GM12878 (cell line): ENCODE measurements at regions not wholly inside any gene's neighbourhood (a gene's known extent, or its start where the extent isn't known, plus 50 kb on each side); places are given as distances from the start of the nearest gene placed in this dataset.

Experiments used
- ATAC-seq: fragments of 200-7000 bp; cut with Tn5 transposase; 3 replicates; pipeline ENCODE4 v1.9.1; 2020; ENCODE audit warnings: mild to moderate bottlenecking, moderate library complexity
- BruUV-seq: library from RNA; stranded (reverse); fragments of 400-500 nt; replicated peaks from 2 replicates; lab custom pipeline; 2021; lab: Mats Ljungman, UMichigan
- CTCF ChIA-PET: fragments of 300-600 bp; sonication (Branson Sonifier 250); formaldehyde crosslinking; extraction: SDS; loops from one replicate; lab custom pipeline; 2021; ENCODE audit warnings: inconsistent platforms; lab: Yijun Ruan, JAX
- POLR2A ChIA-PET: fragments of 350-600 bp; formaldehyde crosslinking; extraction: SDS; loops from one replicate; lab custom pipeline; 2021; ENCODE audit warnings: inconsistent platforms; lab: Charles Lee
- RAD21 ChIA-PET: fragments of 300-600 bp; sonication (Branson Sonifier 250); formaldehyde crosslinking; loops from one replicate; lab custom pipeline; 2023; ENCODE audit warnings: antibody characterized with exemption; ENCODE audit not compliant: unreplicated experiment; lab: Charles Lee
- SMC1A ChIA-PET: fragments of 300-600 bp; sonication (Branson Sonifier 250); formaldehyde crosslinking; loops from one replicate; lab custom pipeline; 2023; ENCODE audit not compliant: unreplicated experiment, uncharacterized antibody; lab: Charles Lee
- DNase-seq: peaks from one replicate; pipeline ENCODE4 v3.0.0-alpha.2; 2011; ENCODE audit warnings: low read depth, low spot score
- FAIRE-seq: peaks from 3 replicates; lab custom pipeline; 2011; peaks lifted over from hg19 to GRCh38; lab: Jason Lieb, UNC
- H2AFZ ChIP-seq: 2 replicates; pipeline ENCODE4 v1.6.0; 2011; ENCODE audit warnings: low read depth, low read length, control low read depth; ENCODE audit not compliant: control insufficient read depth
- H3K27ac ChIP-seq: 2 replicates; pipeline ENCODE4 v1.5.1; 2011; ENCODE audit warnings: control low read depth; ENCODE audit not compliant: control insufficient read depth, insufficient read depth
- H3K27me3 ChIP-seq, 2 experiments: replicated peaks in 1 of 2; 2 replicates each; pipeline versions ENCODE4 v1.6.0 to v1.6.1; 2011; ENCODE audit warnings: low read length in 1 of 2; ENCODE audit not compliant: control insufficient read depth in 2 of 2, insufficient read depth in 2 of 2
- H3K36me3 ChIP-seq, 2 experiments: 2 replicates each; pipeline ENCODE4 v1.5.1; 2011; ENCODE audit warnings: low read length in 1 of 2; ENCODE audit not compliant: control insufficient read depth in 2 of 2, insufficient read depth in 2 of 2
- H3K4me1 ChIP-seq: 2 replicates; pipeline ENCODE4 v1.6.1; 2011; ENCODE audit warnings: mild to moderate bottlenecking, low read length, moderate library complexity, mixed read lengths; ENCODE audit not compliant: control insufficient read depth, insufficient read depth
- H3K4me2 ChIP-seq: 2 replicates; pipeline ENCODE4 v1.6.0; 2011; ENCODE audit warnings: control low read depth; ENCODE audit not compliant: control insufficient read depth, insufficient read depth
- H3K4me3 ChIP-seq: fragments of 200-600 bp; sonication (generic); 2 replicates; pipeline ENCODE4 v1.5.1; 2016
- H3K79me2 ChIP-seq: 2 replicates; pipeline ENCODE4 v1.6.0; 2011; ENCODE audit warnings: low read length; ENCODE audit not compliant: control insufficient read depth, insufficient read depth
- H3K9ac ChIP-seq: 2 replicates; pipeline ENCODE4 v1.8.0; 2011; ENCODE audit warnings: low read length, control low read depth, mixed read lengths; ENCODE audit not compliant: control insufficient read depth, insufficient read depth
- H3K9me3 ChIP-seq: replicated peaks from 3 replicates; pipeline ENCODE4 v1.5.1; 2011; ENCODE audit warnings: mild to moderate bottlenecking, low read length; ENCODE audit not compliant: control insufficient read depth, insufficient read depth
- H4K20me1 ChIP-seq: 2 replicates; pipeline ENCODE4 v1.6.0; 2011; ENCODE audit not compliant: control insufficient read depth, insufficient read depth
- BACH1 ChIP-seq: fragments of 450-650 bp; IDR thresholded peaks from 2 replicates; pipeline ENCODE4 v1.6.1; 2017; ENCODE audit warnings: mild to moderate bottlenecking, borderline replicate concordance
- CBFB ChIP-seq: IDR thresholded peaks from 2 replicates; pipeline ENCODE4 v1.6.1; 2016; ENCODE audit warnings: antibody characterized with exemption, low read depth
- CREM ChIP-seq: IDR thresholded peaks from 2 replicates; pipeline ENCODE4 v1.6.1; 2014; ENCODE audit warnings: antibody characterized with exemption, low read depth
- HDAC2 ChIP-seq: fragments of 200-600 bp; sonication (generic); IDR thresholded peaks from 2 replicates; pipeline ENCODE4 v1.6.1; 2017
- IRF3 ChIP-seq: fragments of 450-650 bp; IDR thresholded peaks from 2 replicates; pipeline ENCODE4 v1.6.1; 2014; ENCODE audit warnings: mild to moderate bottlenecking
- MAX ChIP-seq: IDR thresholded peaks from 2 replicates; pipeline ENCODE4 v1.6.1; 2012; ENCODE audit warnings: low read depth, low read length, improper control_type of control experiment
- NFXL1 ChIP-seq: fragments of 450-650 bp; IDR thresholded peaks from 2 replicates; pipeline ENCODE4 v1.6.1; 2017; ENCODE audit warnings: antibody characterized with exemption, mild to moderate bottlenecking, borderline replicate concordance
- NFYA ChIP-seq: IDR thresholded peaks from 2 replicates; pipeline ENCODE4 v1.6.1; 2011; ENCODE audit warnings: low read depth, mild to moderate bottlenecking, low read length, improper control_type of control experiment, borderline replicate concordance
- SIX5 ChIP-seq: IDR thresholded peaks from 2 replicates; pipeline ENCODE4 v1.6.1; 2011; ENCODE audit warnings: mild to moderate bottlenecking, low read depth, low read length, moderate library complexity; ENCODE audit not compliant: severe bottlenecking
- SMAD1 ChIP-seq: fragments of 450-650 bp; IDR thresholded peaks from 2 replicates; pipeline ENCODE4 v1.6.1; 2018; ENCODE audit warnings: mild to moderate bottlenecking, low read depth; ENCODE audit not compliant: partially characterized antibody
- SREBF1 ChIP-seq: IDR thresholded peaks from 2 replicates; pipeline ENCODE4 v1.6.1; 2012; ENCODE audit warnings: mild to moderate bottlenecking, low read length
- TAF1 ChIP-seq: IDR thresholded peaks from 2 replicates; pipeline ENCODE4 v1.6.1; 2011; ENCODE audit warnings: mild to moderate bottlenecking, low read depth, low read length, borderline replicate concordance
- TARDBP ChIP-seq: IDR thresholded peaks from 2 replicates; pipeline ENCODE4 v1.6.1; 2016; ENCODE audit warnings: borderline replicate concordance
- ZNF274 ChIP-seq: IDR thresholded peaks from one replicate; pipeline ENCODE4 v1.8.0; 2011; ENCODE audit not compliant: insufficient read length, insufficient read depth
- WGBS: methylation state at CpG from one replicate; pipeline ENCODE4 v1.1.6; 2016; ENCODE audit warnings: low lambda C conversion rate; ENCODE audit not compliant: insufficient replicate concordance, insufficient coverage; ENCODE audit errors: missing lambda C conversion rate; 5-methylcytosine and 5-hydroxymethylcytosine counted together
- in situ Hi-C: fragments of 300-500 bp; cut with MboI; formaldehyde crosslinking; loops from 9 replicates; pipeline ENCODE4 v1.14.3; 2018; ENCODE audit warnings: mixed read lengths
- intact Hi-C: fragments of 100-400 bp; cut with micrococcal nuclease; formaldehyde crosslinking; loops from one replicate; pipeline ENCODE4 v1.14.2; 2022; ENCODE audit not compliant: unreplicated experiment

- Histone ChIP-seq H3K9me3 (no peaks in the 10 kb centered on the region), H3K27ac (no peak overlapping the region), H3K79me2 (no peaks in the 10 kb centered on the region), H3K9ac (no peak overlapping the region), H3K36me3 (no peaks in the 10 kb centered on the region), H3K27me3 (no peaks in the 10 kb centered on the region), H4K20me1 (no peaks in the 10 kb centered on the region), H2AFZ (no peak overlapping the region), H3K4me2 (no peak overlapping the region), H3K4me1 (no peaks in the 10 kb centered on the region; the same call in 1 of the 2 replicates), H3K4me3 (no peak overlapping the region)
- WGBS = 27% methylated on average over 2 of the region's 2 CpGs
- ATAC-seq = no peak
- in situ Hi-C loops (no loop called here), intact Hi-C loops (no loop called here)
- no peak for TF ChIP-seq MAX
- TF ChIP-seq NFXL1 = no peak
- TF ChIP-seq BACH1 = no peak
- TF ChIP-seq SIX5 = no peak
- TF ChIP-seq SMAD1 = no peak
- no peak for TF ChIP-seq IRF3
- no peak for TF ChIP-seq HDAC2
- no peak for TF ChIP-seq ZNF274
- no peak for TF ChIP-seq NFYA
- TF ChIP-seq SREBF1 = no peak
- TF ChIP-seq CREM = no peak
- TF ChIP-seq TARDBP = no peak
- no peak for TF ChIP-seq TAF1
- no peak for TF ChIP-seq CBFB
- no TSS peak for BruUV-seq
- DNase-seq = no peak
- no peak for FAIRE-seq
- ChIA-PET RAD21 (interaction anchor here (1.1 to 1.6 kb wide), 2 partner anchors 44 to 62 kb away, joined by 3 to 5 read pairs; no protein-coding TSS in a partner anchor), CTCF (no interaction called here), SMC1A (no interaction called here), POLR2A (no interaction called here)
Observed at GRCh38 chr1:168963601-168964000, 142.9 kb upstream of the ATP1B1 start.
